PC-9 (cell line): ENCODE measurements at regions not wholly inside any gene's neighbourhood (a gene's known extent, or its start where the extent isn't known, plus 50 kb on each side); places are given as distances from the start of the nearest gene placed in this dataset.
"Not testable (repeated sequence)": the region's sequence is repeated elsewhere in the genome, so short reads cannot be mapped to it uniquely, and the experiment has no call there.

Experiments
- BruUV-seq: library from RNA; stranded (reverse); fragments of 400-500 nt; replicated peaks from 2 replicates; lab custom pipeline; 2021; lab: Mats Ljungman, UMichigan
- CTCF ChIA-PET: fragments of 300-600 bp; sonication (Branson Sonifier 250); formaldehyde crosslinking; loops from one replicate; lab custom pipeline; 2022; ENCODE audit warnings: antibody characterized with exemption; lab: Charles Lee
- POLR2A ChIA-PET: fragments of 300-600 bp; sonication (Branson Sonifier 250); formaldehyde crosslinking; loops from one replicate; lab custom pipeline; 2022; ENCODE audit warnings: antibody characterized with exemption; ENCODE audit not compliant: unreplicated experiment; lab: Charles Lee
- DNase-seq, 2 experiments: peaks; one replicate each; pipeline versions ENCODE4 v3.0.0 to v3.0.0-alpha.2; 2015 to 2022; ENCODE audit warnings: mixed read lengths in 1 of 2
- H2AFZ ChIP-seq: fragments of 200-600 bp; sonication (generic); 2 replicates; pipeline ENCODE4 v1.8.1; 2017; ENCODE audit warnings: antibody characterized with exemption
- H3F3A ChIP-seq: fragments of 200-600 bp; sonication (generic); 2 replicates; pipeline ENCODE4 v1.8.1; 2017; ENCODE audit warnings: antibody characterized with exemption, mild to moderate bottlenecking, low read depth; ENCODE audit not compliant: insufficient read depth
- H3K27ac ChIP-seq: fragments of 200-600 bp; sonication (generic); 2 replicates; pipeline ENCODE4 v1.6.1; 2016; ENCODE audit warnings: mixed run types
- H3K27me3 ChIP-seq: fragments of 200-600 bp; sonication (generic); 2 replicates; pipeline ENCODE4 v1.6.1; 2016; ENCODE audit warnings: low read depth, mixed run types; ENCODE audit not compliant: insufficient read depth
- H3K36me3 ChIP-seq: fragments of 200-600 bp; sonication (generic); 2 replicates; pipeline ENCODE4 v1.6.1; 2016; ENCODE audit warnings: low read depth, mixed run types
- H3K4me1 ChIP-seq: fragments of 200-600 bp; sonication (generic); replicated peaks from 2 replicates; pipeline ENCODE4 v1.6.1; 2016; ENCODE audit warnings: mixed run types; ENCODE audit not compliant: insufficient read depth
- H3K4me2 ChIP-seq: fragments of 200-600 bp; sonication (generic); 2 replicates; pipeline ENCODE4 v1.6.1; 2017; ENCODE audit warnings: mixed run types
- H3K4me3 ChIP-seq: fragments of 200-600 bp; sonication (generic); 2 replicates; pipeline ENCODE4 v1.6.1; 2016; ENCODE audit warnings: mixed run types
- H3K79me2 ChIP-seq: fragments of 200-600 bp; sonication (generic); 2 replicates; pipeline ENCODE4 v1.6.1; 2017; ENCODE audit warnings: low read depth, mixed run types
- H3K9me2 ChIP-seq: fragments of 200-600 bp; sonication (generic); 2 replicates; pipeline ENCODE4 v1.8.1; 2017; ENCODE audit warnings: mild to moderate bottlenecking; ENCODE audit not compliant: insufficient read depth
- H3K9me3 ChIP-seq: fragments of 200-600 bp; sonication (generic); 2 replicates; pipeline ENCODE4 v1.8.1; 2016; ENCODE audit warnings: low read depth; ENCODE audit not compliant: insufficient read depth
- H4K20me1 ChIP-seq: fragments of 200-600 bp; sonication (generic); 2 replicates; pipeline ENCODE4 v1.8.1; 2017; ENCODE audit not compliant: insufficient read depth
- CTCF ChIP-seq: fragments of 200-600 bp; sonication (generic); conservative IDR thresholded peaks from 2 replicates; pipeline ENCODE4 v1.6.1; 2017; ENCODE audit warnings: mixed run types, antibody characterized with exemption, mild to moderate bottlenecking, moderate library complexity
- EZH2 ChIP-seq: fragments of 200-600 bp; sonication (generic); IDR thresholded peaks from 2 replicates; pipeline ENCODE4 v1.8.0; 2017; ENCODE audit warnings: antibody characterized with exemption, low read depth
- intact Hi-C: fragments of 100-400 bp; cut with micrococcal nuclease; formaldehyde crosslinking; loops from one replicate; pipeline ENCODE4 v1.10.0; 2022; ENCODE audit not compliant: unreplicated experiment

GRCh38 chr6:156587751-156588301, 189.4 kb upstream of the ARID1B start:
- Histone ChIP-seq H3K36me3 (no peaks in the 10 kb centered on the region), H4K20me1 (no peaks in the 10 kb centered on the region), H3K4me2 (no peak overlapping the region), H3K27ac (no peak overlapping the region), H3K79me2 (no peaks in the 10 kb centered on the region), H3K4me1 (no peaks in the 10 kb centered on the region), H3K9me2 (no peaks in the 10 kb centered on the region), H3K27me3 (no peaks in the 10 kb centered on the region), H2AFZ (no peak overlapping the region), H3K9me3 (no peaks in the 10 kb centered on the region), H3K4me3 (no peak overlapping the region), H3F3A (no peaks in the 10 kb centered on the region)
- ChIA-PET CTCF (interaction anchor here (0.7 kb wide), 1 partner anchor 686 kb away, joined by 5 read pairs; no protein-coding TSS in a partner anchor), POLR2A (no interaction called here)
- TF ChIP-seq EZH2 (no peak), CTCF (no peak)
- no peak for DNase-seq
- intact Hi-C loops: no loop called here
- no TSS peak for BruUV-seq

GRCh38 chr6:156587071-156587470, 190.1 kb upstream of the ARID1B start:
- Histone ChIP-seq H3K4me1 (no peaks in the 10 kb centered on the region), H3K4me3 (no peak overlapping the region), H3K27ac (no peak overlapping the region), H3K9me3 (no peaks in the 10 kb centered on the region), H3K36me3 (no peaks in the 10 kb centered on the region), H3K27me3 (no peaks in the 10 kb centered on the region), H2AFZ (no peak overlapping the region), H3K4me2 (no peak overlapping the region), H3K79me2 (no peaks in the 10 kb centered on the region), H3F3A (no peaks in the 10 kb centered on the region), H3K9me2 (no peaks in the 10 kb centered on the region), H4K20me1 (no peaks in the 10 kb centered on the region)
- no TSS peak for BruUV-seq
- POLR2A ChIA-PET: no interaction called here
- intact Hi-C loops: no loop called here
- CTCF ChIA-PET: no interaction called here
- TF ChIP-seq EZH2: no peak
- no peak for TF ChIP-seq CTCF
- no peak for DNase-seq

GRCh38 chr6:156585859-156586258, 191.3 kb upstream of the ARID1B start:
- Histone ChIP-seq H3K9me3 (no peaks in the 10 kb centered on the region), H4K20me1 (no peaks in the 10 kb centered on the region), H3K27ac (no peak overlapping the region), H3F3A (no peaks in the 10 kb centered on the region), H3K4me2 (no peak overlapping the region), H3K4me3 (no peak overlapping the region), H3K4me1 (no peaks in the 10 kb centered on the region), H2AFZ (no peak overlapping the region), H3K9me2 (no peaks in the 10 kb centered on the region), H3K27me3 (no peaks in the 10 kb centered on the region), H3K79me2 (no peaks in the 10 kb centered on the region), H3K36me3 (no peaks in the 10 kb centered on the region)
- POLR2A ChIA-PET: no interaction called here
- no peak for DNase-seq
- TF ChIP-seq EZH2: no peak
- no peak for TF ChIP-seq CTCF
- BruUV-seq: no TSS peak
- intact Hi-C loops: no loop called here
- CTCF ChIA-PET: no interaction called here

- H3K4me3 ChIP-seq, H4K20me1 ChIP-seq, H3K4me1 ChIP-seq, H3K27me3 ChIP-seq, intact Hi-C loops, H3K27ac ChIP-seq, H3K9me2 ChIP-seq, H3K36me3 ChIP-seq, CTCF ChIA-PET, POLR2A ChIA-PET, H3K4me2 ChIP-seq, DNase-seq, BruUV-seq, H2AFZ ChIP-seq, H3F3A ChIP-seq, H3K9me3 ChIP-seq, H3K79me2 ChIP-seq: not testable (repeated sequence)
These were observed 193.1 kb upstream of the ARID1B start for GRCh38 chr6:156584121-156584520.
